ENCODE measurements at regions not wholly inside any gene's neighbourhood (a gene's known extent, or its start where the extent isn't known, plus 50 kb on each side); places are given as distances from the start of the nearest gene placed in this dataset.

- TF ChIP-seq, protein P1, sequence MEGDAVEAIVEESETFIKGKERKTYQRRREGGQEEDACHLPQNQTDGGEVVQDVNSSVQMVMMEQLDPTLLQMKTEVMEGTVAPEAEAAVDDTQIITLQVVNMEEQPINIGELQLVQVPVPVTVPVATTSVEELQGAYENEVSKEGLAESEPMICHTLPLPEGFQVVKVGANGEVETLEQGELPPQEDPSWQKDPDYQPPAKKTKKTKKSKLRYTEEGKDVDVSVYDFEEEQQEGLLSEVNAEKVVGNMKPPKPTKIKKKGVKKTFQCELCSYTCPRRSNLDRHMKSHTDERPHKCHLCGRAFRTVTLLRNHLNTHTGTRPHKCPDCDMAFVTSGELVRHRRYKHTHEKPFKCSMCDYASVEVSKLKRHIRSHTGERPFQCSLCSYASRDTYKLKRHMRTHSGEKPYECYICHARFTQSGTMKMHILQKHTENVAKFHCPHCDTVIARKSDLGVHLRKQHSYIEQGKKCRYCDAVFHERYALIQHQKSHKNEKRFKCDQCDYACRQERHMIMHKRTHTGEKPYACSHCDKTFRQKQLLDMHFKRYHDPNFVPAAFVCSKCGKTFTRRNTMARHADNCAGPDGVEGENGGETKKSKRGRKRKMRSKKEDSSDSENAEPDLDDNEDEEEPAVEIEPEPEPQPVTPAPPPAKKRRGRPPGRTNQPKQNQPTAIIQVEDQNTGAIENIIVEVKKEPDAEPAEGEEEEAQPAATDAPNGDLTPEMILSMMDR (conservative IDR thresholded peaks at IDR 0.05; ENCODE audit: low read depth, low read length), result no peak
- no peak for TF ChIP-seq EZH2 (IDR thresholded peaks at IDR 0.05; ENCODE audit: low read length, unreplicated experiment)
Measured at GRCh38 chr12:89064151-89064550, 288.1 kb downstream of the DUSP6 start.
